A673 (cell line): ENCODE measurements at regions not wholly inside any gene's neighbourhood (a gene's known extent, or its start where the extent isn't known, plus 50 kb on each side); places are given as distances from the start of the nearest gene placed in this dataset.

Experiments
- BruUV-seq: library from RNA; stranded (reverse); fragments of 400-500 nt; replicated peaks from 2 replicates; lab custom pipeline; 2021; lab: Mats Ljungman, UMichigan
- CTCF ChIA-PET: fragments of 300-600 bp; sonication (Branson Sonifier 250); formaldehyde crosslinking; loops from one replicate; lab custom pipeline; 2022; ENCODE audit warnings: antibody characterized with exemption; lab: Charles Lee
- POLR2A ChIA-PET: fragments of 300-600 bp; sonication (Branson Sonifier 250); formaldehyde crosslinking; loops from one replicate; lab custom pipeline; 2022; ENCODE audit warnings: antibody characterized with exemption; ENCODE audit not compliant: low non-redundant PET; lab: Charles Lee
- DNase-seq: peaks from one replicate; pipeline ENCODE4 v3.0.0-alpha.2; 2015; ENCODE audit warnings: low spot score
- H3K27ac ChIP-seq: fragments of 200-600 bp; sonication (generic); 2 replicates; pipeline ENCODE4 v1.5.1; 2016; ENCODE audit warnings: mixed run types, low read depth, mild to moderate bottlenecking, mixed read lengths, antibody characterized with exemption, low read length; ENCODE audit not compliant: poor library complexity, severe bottlenecking
- H3K27me3 ChIP-seq: fragments of 200-600 bp; sonication (generic); replicated peaks from 2 replicates; pipeline ENCODE4 v1.6.1; 2017; ENCODE audit warnings: mixed run types, low read depth, mild to moderate bottlenecking, mixed read lengths, antibody characterized with exemption, low read length; ENCODE audit not compliant: insufficient read depth, poor library complexity
- H3K36me3 ChIP-seq: fragments of 200-600 bp; sonication (generic); 2 replicates; pipeline ENCODE4 v1.6.1; 2016; ENCODE audit warnings: mixed run types, mild to moderate bottlenecking, mixed read lengths, antibody characterized with exemption, low read length; ENCODE audit not compliant: insufficient read depth, poor library complexity, severe bottlenecking
- H3K4me1 ChIP-seq: fragments of 200-600 bp; sonication (generic); 2 replicates; pipeline ENCODE4 v1.6.1; 2017; ENCODE audit warnings: mixed run types, mild to moderate bottlenecking, mixed read lengths, antibody characterized with exemption, low read length; ENCODE audit not compliant: insufficient read depth, poor library complexity, severe bottlenecking
- H3K4me3 ChIP-seq: fragments of 200-600 bp; sonication (generic); 2 replicates; pipeline ENCODE4 v1.5.1; 2016; ENCODE audit warnings: low read depth, mixed run types, mild to moderate bottlenecking, mixed read lengths, low read length; ENCODE audit not compliant: poor library complexity, severe bottlenecking
- H3K9me3 ChIP-seq: fragments of 200-600 bp; sonication (generic); 2 replicates; pipeline ENCODE4 v1.6.1; 2016; ENCODE audit warnings: mixed run types, low read depth, mild to moderate bottlenecking, mixed read lengths, antibody characterized with exemption, low read length; ENCODE audit not compliant: poor library complexity, severe bottlenecking
- CTCF ChIP-seq: fragments of 300-800, 200-600 bp; sonication (generic); conservative IDR thresholded peaks from 2 replicates; pipeline ENCODE4 v1.5.1; 2017; ENCODE audit warnings: low read depth, mild to moderate bottlenecking, antibody characterized with exemption, low read length, moderate library complexity, mixed read lengths
- EZH2 ChIP-seq: fragments of 200-600 bp; sonication (generic); IDR thresholded peaks from 2 replicates; pipeline ENCODE4 v1.6.1; 2017; ENCODE audit warnings: borderline replicate concordance, low read depth, mild to moderate bottlenecking, mixed read lengths, antibody characterized with exemption, low read length; ENCODE audit not compliant: poor library complexity, severe bottlenecking
- intact Hi-C: fragments of 100-400 bp; cut with micrococcal nuclease; formaldehyde crosslinking; loops from one replicate; pipeline ENCODE4 v1.10.0; 2022; ENCODE audit not compliant: unreplicated experiment

GRCh38 chr11:37812281-37812880, 1214.3 kb upstream of the RAG2 start:
- H3K27me3 ChIP-seq: no peaks in the 10 kb centered on the region
- H3K4me1 ChIP-seq: no peaks in the 10 kb centered on the region
- H3K27ac ChIP-seq: no peak overlapping the region
- TF ChIP-seq CTCF (no peak), EZH2 (no peak)
- ChIA-PET CTCF (no interaction called here), POLR2A (no interaction called here)
- no peak overlapping the region for H3K4me3 ChIP-seq
- DNase-seq: no peak
- intact Hi-C loops: no loop called here
- no TSS peak for BruUV-seq
- H3K36me3 ChIP-seq: no peaks in the 10 kb centered on the region
- no peaks in the 10 kb centered on the region for H3K9me3 ChIP-seq

- intact Hi-C loops: no loop called here
- no peak overlapping the region for H3K27ac ChIP-seq
- no peaks in the 10 kb centered on the region for H3K27me3 ChIP-seq
- TF ChIP-seq CTCF (no peak), EZH2 (no peak)
- no peaks in the 10 kb centered on the region for H3K36me3 ChIP-seq
- ChIA-PET POLR2A (no interaction called here), CTCF (no interaction called here)
- H3K9me3 ChIP-seq: no peaks in the 10 kb centered on the region
- H3K4me1 ChIP-seq: no peaks in the 10 kb centered on the region
- DNase-seq: no peak
- H3K4me3 ChIP-seq: no peak overlapping the region
- BruUV-seq: no TSS peak
Observed at GRCh38 chr11:37811349-37811748, 1213.3 kb upstream of the RAG2 start.

GRCh38 chr11:37804666-37805065, 1206.6 kb upstream of the RAG2 start:
- POLR2A ChIA-PET: no interaction called here
- intact Hi-C loops: no loop called here
- no peaks in the 10 kb centered on the region for H3K36me3 ChIP-seq
- TF ChIP-seq CTCF: no peak
- H3K27ac ChIP-seq: no peak overlapping the region
- H3K27me3 ChIP-seq: no peaks in the 10 kb centered on the region
- H3K4me3 ChIP-seq: no peak overlapping the region
- no peaks in the 10 kb centered on the region for H3K4me1 ChIP-seq
- H3K9me3 ChIP-seq: no peaks in the 10 kb centered on the region
- peak; percentile 25 for DNase-seq
- CTCF ChIA-PET: no interaction called here
- BruUV-seq: no TSS peak
